Right lobe of liver (tissue), 6 donors: ENCODE measurements at regions not wholly inside any gene's neighbourhood (a gene's known extent, or its start where the extent isn't known, plus 50 kb on each side); places are given as distances from the start of the nearest gene placed in this dataset.

Source experiments
- ATAC-seq, 4 donors: fragments of 200-7000 bp; cut with Tn5 transposase; one replicate each; pipeline ENCODE4 v1.9.1; 2020; ENCODE audit warnings: mild to moderate bottlenecking in 4 of 4, moderate library complexity in 4 of 4
- DNase-seq, 3 donors: peaks; one replicate each; pipeline ENCODE4 v3.0.0-alpha.2; 2020
- H3K27ac ChIP-seq, 3 donors: fragments of 200-600 bp; one replicate each; pipeline ENCODE4 v1.8.0; 2022
- H3K27me3 ChIP-seq, 2 donors: fragments of 200-600 bp; one replicate each; pipeline ENCODE4 v1.8.0; 2022
- H3K36me3 ChIP-seq, 4 donors: fragments of 200-600 bp; sonication (generic) in 1 of 4; one replicate each; pipeline versions ENCODE4 v1.5.1 to v1.8.0; 2017 to 2022; ENCODE audit warnings: control low read depth in 1 of 4
- H3K4me1 ChIP-seq, 4 donors: fragments of 200-600 bp; sonication (generic) in 1 of 4; one replicate each; pipeline versions ENCODE4 v1.5.1 to v1.8.0; 2017 to 2022; ENCODE audit warnings: control low read depth in 1 of 4
- H3K4me3 ChIP-seq, 3 donors: fragments of 200-600 bp; one replicate each; pipeline ENCODE4 v1.8.0; 2022
- H3K9me3 ChIP-seq, 4 donors: fragments of 200-600 bp; sonication (generic) in 1 of 4; one replicate each; pipeline versions ENCODE4 v1.5.1 to v1.8.0; 2017 to 2022; ENCODE audit warnings: control low read depth in 1 of 4
- POLR2A ChIP-seq: fragments of 450-650 bp; IDR thresholded peaks from one replicate; pipeline ENCODE4 v1.6.1; 2017; ENCODE audit warnings: antibody characterized with exemption, mild to moderate bottlenecking
- WGBS: methylation state at CpG from one replicate; pipeline ENCODE4 v1.1.6; 2018; ENCODE audit warnings: low coverage, low lambda C conversion rate; ENCODE audit not compliant: insufficient coverage; ENCODE audit errors: missing lambda C conversion rate; 5-methylcytosine and 5-hydroxymethylcytosine counted together
- intact Hi-C, 2 donors: fragments of 100-400 bp; cut with DNase I; formaldehyde crosslinking; loops; one replicate each; pipeline versions ENCODE4 v1.11.2 to v1.14.1; 2022
- TF ChIP-seq, protein P1 (sequence below), 4 donors: fragments of 200-600 bp in 3 of 4; fragments of 450-650 bp in 1 of 4; IDR thresholded peaks; one replicate each; pipeline versions ENCODE4 v1.5.1 to v1.8.0; 2016 to 2022; ENCODE audit warnings: antibody characterized with exemption in 4 of 4, mild to moderate bottlenecking in 2 of 4
- donor health status: DM: no; HTN: yes; CAD: no.
- donor health status: DM: no; HTN: no; CAD: no.
- donor health status: DM: no; HTN: no; CAD: no.
- donor health status: DM: no; HTN: yes; CAD: no.
- donor health status: DM: no; HTN: yes; CAD: no.

GRCh38 chr20:58056021-58056591 lies 172.3 kb downstream of the ANKRD60 start:
- H3K4me3 ChIP-seq = no peak overlapping the region
- intact Hi-C loops = no loop called here
- ATAC-seq (no peak), DNase-seq (no peak)
- WGBS = 79% methylated on average over 5 of the region's 10 CpGs
- H3K36me3 ChIP-seq = no peaks in the 10 kb centered on the region
- H3K4me1 ChIP-seq = no peaks in the 10 kb centered on the region
- H3K9me3 ChIP-seq = no peaks in the 10 kb centered on the region
- no peak for TF ChIP-seq POLR2A
- TF ChIP-seq, protein P1, sequence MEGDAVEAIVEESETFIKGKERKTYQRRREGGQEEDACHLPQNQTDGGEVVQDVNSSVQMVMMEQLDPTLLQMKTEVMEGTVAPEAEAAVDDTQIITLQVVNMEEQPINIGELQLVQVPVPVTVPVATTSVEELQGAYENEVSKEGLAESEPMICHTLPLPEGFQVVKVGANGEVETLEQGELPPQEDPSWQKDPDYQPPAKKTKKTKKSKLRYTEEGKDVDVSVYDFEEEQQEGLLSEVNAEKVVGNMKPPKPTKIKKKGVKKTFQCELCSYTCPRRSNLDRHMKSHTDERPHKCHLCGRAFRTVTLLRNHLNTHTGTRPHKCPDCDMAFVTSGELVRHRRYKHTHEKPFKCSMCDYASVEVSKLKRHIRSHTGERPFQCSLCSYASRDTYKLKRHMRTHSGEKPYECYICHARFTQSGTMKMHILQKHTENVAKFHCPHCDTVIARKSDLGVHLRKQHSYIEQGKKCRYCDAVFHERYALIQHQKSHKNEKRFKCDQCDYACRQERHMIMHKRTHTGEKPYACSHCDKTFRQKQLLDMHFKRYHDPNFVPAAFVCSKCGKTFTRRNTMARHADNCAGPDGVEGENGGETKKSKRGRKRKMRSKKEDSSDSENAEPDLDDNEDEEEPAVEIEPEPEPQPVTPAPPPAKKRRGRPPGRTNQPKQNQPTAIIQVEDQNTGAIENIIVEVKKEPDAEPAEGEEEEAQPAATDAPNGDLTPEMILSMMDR (IDR thresholded peaks at IDR 0.05) = no peak
- no peak overlapping the region for H3K27ac ChIP-seq
- no peaks in the 10 kb centered on the region for H3K27me3 ChIP-seq

- H3K9me3 ChIP-seq = no peaks in the 10 kb centered on the region
- H3K27me3 ChIP-seq = no peaks in the 10 kb centered on the region
- TF ChIP-seq, protein P1 (IDR thresholded peaks at IDR 0.05) = no peak
- TF ChIP-seq POLR2A = no peak
- no peak overlapping the region for H3K27ac ChIP-seq
- H3K4me1 ChIP-seq = no peaks in the 10 kb centered on the region
- intact Hi-C loops = no loop called here
- peak; percentile 37 to 65 (median 50) for ATAC-seq
- no peak overlapping the region for H3K4me3 ChIP-seq
- no peaks in the 10 kb centered on the region for H3K36me3 ChIP-seq
- DNase-seq = peak in 1 of 3 donors; percentile 30
- WGBS = 11% methylated on average over 3 of the region's 11 CpGs
Measured at GRCh38 chr20:58054780-58055373, 173.6 kb downstream of the ANKRD60 start.

DNA sequence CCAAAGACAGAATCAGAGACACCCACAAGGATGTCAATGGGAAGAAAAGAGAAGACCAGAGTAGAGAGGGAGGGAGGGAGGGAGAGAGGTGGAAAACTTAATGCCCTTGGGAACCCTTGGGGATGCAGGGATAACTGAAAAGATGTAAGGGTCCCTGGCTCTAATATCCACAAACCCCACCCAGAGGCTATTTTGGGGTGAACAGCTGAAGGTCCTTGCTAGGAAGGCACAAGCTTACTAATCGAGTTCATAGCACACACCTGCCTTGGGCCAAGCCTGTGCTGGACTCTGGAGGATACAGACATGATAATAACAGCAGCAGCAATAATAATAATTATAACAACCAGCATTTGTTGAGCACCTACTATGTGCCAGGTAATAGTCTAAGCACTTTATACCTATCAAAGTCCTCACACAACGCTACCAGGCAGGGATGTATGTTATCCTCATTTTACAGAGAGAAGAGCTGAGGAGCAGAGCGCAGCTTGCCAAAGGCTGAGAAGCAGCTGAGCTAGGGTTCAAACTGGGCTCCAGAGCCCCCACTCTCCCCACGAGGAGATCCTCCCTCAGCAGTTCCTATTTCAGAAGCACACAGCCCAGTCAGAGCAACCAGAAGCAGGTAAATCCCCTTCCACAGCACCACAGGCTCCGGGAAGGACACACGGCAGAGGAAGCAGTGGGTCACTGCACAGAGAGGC lies 174.2 kb downstream of the ANKRD60 start:
- Histone ChIP-seq H3K36me3 (no peaks in the 10 kb centered on the region), H3K4me3 (no peak overlapping the region), H3K4me1 (no peaks in the 10 kb centered on the region), H3K9me3 (no peaks in the 10 kb centered on the region), H3K27me3 (no peaks in the 10 kb centered on the region), H3K27ac (no peak overlapping the region)
- DNase-seq (no peak), ATAC-seq (no peak)
- intact Hi-C loops = no loop called here
- WGBS = 36% methylated on average over 4 of the region's 6 CpGs
- no peak for TF ChIP-seq POLR2A
- TF ChIP-seq, protein P1 (IDR thresholded peaks at IDR 0.05) = no peak

GRCh38 chr20:58053391-58054055 lies 174.9 kb downstream of the ANKRD60 start:
- no peaks in the 10 kb centered on the region for H3K36me3 ChIP-seq
- no peaks in the 10 kb centered on the region for H3K27me3 ChIP-seq
- intact Hi-C loops = no loop called here
- no peaks in the 10 kb centered on the region for H3K4me1 ChIP-seq
- no peak for TF ChIP-seq POLR2A
- TF ChIP-seq, protein P1 (IDR thresholded peaks at IDR 0.05) = no peak
- no peak overlapping the region for H3K4me3 ChIP-seq
- 81% methylated on average over 8 of the region's 10 CpGs for WGBS
- no peak for DNase-seq
- no peaks in the 10 kb centered on the region for H3K9me3 ChIP-seq
- no peak overlapping the region for H3K27ac ChIP-seq
- ATAC-seq = no peak
